Stimulated activated CD8-positive, alpha-beta memory T cell treated with anti-CD3 and anti-CD28 coated beads, Interleukin-4, amount 100 ng/mL, for 1 hour (primary cell): ENCODE measurements at regions not wholly inside any gene's neighbourhood (a gene's known extent, or its start where the extent isn't known, plus 50 kb on each side); places are given as distances from the start of the nearest gene placed in this dataset.
"Not testable (repeated sequence)": the region's sequence is repeated elsewhere in the genome, so short reads cannot be mapped to it uniquely, and the experiment has no call there.

Experiments used
- DNase-seq, 2 donors: peaks; one replicate each; pipeline ENCODE4 v3.0.0-alpha.2; 2020; ENCODE audit warnings: low read depth in 2 of 2, low spot score in 1 of 2

GRCh38 chr13:44300895-44301638, 72.6 kb upstream of the SERP2 start:
- no peak for DNase-seq

GRCh38 chr13:44301639-44302015, 72.0 kb upstream of the SERP2 start:
- no peak for DNase-seq

- DNase-seq: no peak
Observed at GRCh38 chr13:44302233-44302632, 71.4 kb upstream of the SERP2 start.

GRCh38 chr13:44302940-44303575, 70.6 kb upstream of the SERP2 start:
- no peak for DNase-seq

GRCh38 chr13:44303681-44304432, 69.8 kb upstream of the SERP2 start:
- no peak for DNase-seq

- no peak for DNase-seq
Observed at GRCh38 chr13:44304433-44304725, 69.2 kb upstream of the SERP2 start.

- DNase-seq: no peak
Observed at GRCh38 chr13:44305286-44305685, 68.3 kb upstream of the SERP2 start.

- no peak for DNase-seq
Observed at GRCh38 chr13:44305917-44306370, 67.7 kb upstream of the SERP2 start.

GRCh38 chr13:44306371-44307192, 67.0 kb upstream of the SERP2 start:
- DNase-seq: no peak

GRCh38 chr13:44307255-44307654, 66.4 kb upstream of the SERP2 start:
- no peak for DNase-seq

GRCh38 chr13:44307844-44308243, 65.8 kb upstream of the SERP2 start:
- no peak for DNase-seq

GRCh38 chr13:44308352-44308751, 65.3 kb upstream of the SERP2 start:
- DNase-seq: no peak

GRCh38 chr13:44309794-44310757, 63.5 kb upstream of the SERP2 start:
- no peak for DNase-seq

GRCh38 chr13:44311011-44311780, 62.4 kb upstream of the SERP2 start:
- no peak for DNase-seq

- no peak for DNase-seq
Observed at GRCh38 chr13:44312131-44312530, 61.5 kb upstream of the SERP2 start.

- no peak for DNase-seq
Observed at GRCh38 chr13:44312834-44313551, 60.6 kb upstream of the SERP2 start.

GRCh38 chr13:44313674-44314073, 60.0 kb upstream of the SERP2 start:
- DNase-seq: no peak

GRCh38 chr13:44314160-44314559, 59.5 kb upstream of the SERP2 start:
- not testable (repeated sequence) for DNase-seq

GRCh38 chr13:44317752-44318151, 55.9 kb upstream of the SERP2 start:
- DNase-seq: no peak
